Transverse colon (tissue), 4 donors: ENCODE measurements at regions not wholly inside any gene's neighbourhood (a gene's known extent, or its start where the extent isn't known, plus 50 kb on each side); places are given as distances from the start of the nearest gene placed in this dataset.

Experiments used
- DNase-seq: peaks from one replicate; pipeline ENCODE4 v3.0.0-alpha.2; 2019
- H3K27ac ChIP-seq, 4 donors: fragments of 200-600 bp; sonication (generic); 2 replicates each; pipeline ENCODE4 v1.5.1; 2016 to 2018; ENCODE audit warnings: inconsistent platforms in 4 of 4
- H3K27me3 ChIP-seq: fragments of 200-600 bp; sonication (generic); 2 replicates; pipeline ENCODE4 v1.5.1; 2017; ENCODE audit warnings: inconsistent platforms
- H3K36me3 ChIP-seq, 4 donors: fragments of 200-600 bp; sonication (generic); 2 replicates each; pipeline ENCODE4 v1.5.1; 2017 to 2019; ENCODE audit warnings: inconsistent platforms in 4 of 4
- H3K4me1 ChIP-seq, 4 donors: fragments of 200-600 bp; sonication (generic); 2 replicates each; pipeline ENCODE4 v1.5.1; 2017 to 2020; ENCODE audit warnings: inconsistent platforms in 4 of 4
- H3K4me3 ChIP-seq, 4 donors: fragments of 200-600 bp; sonication (generic); 1 replicate in 1 of 4; 2 replicates in 3 of 4; pipeline versions ENCODE4 v1.5.1 to v1.6.1; 2017 to 2019; ENCODE audit warnings: inconsistent platforms in 4 of 4
- H3K9me3 ChIP-seq, 2 donors: fragments of 200-600 bp; sonication (generic); 2 replicates each; pipeline ENCODE4 v1.5.1; 2017 to 2019; ENCODE audit warnings: inconsistent platforms in 2 of 2
- EP300 ChIP-seq: sonication (generic); formaldehyde crosslinking; IDR thresholded peaks from one replicate; pipeline ENCODE4 v1.6.1; 2017; ENCODE audit warnings: antibody characterized with exemption, low read depth
- POLR2A ChIP-seq: fragments of 450-650 bp; IDR thresholded peaks from one replicate; pipeline ENCODE4 v1.6.1; 2016; ENCODE audit warnings: antibody characterized with exemption, mild to moderate bottlenecking, moderate library complexity
- POLR2AphosphoS5 ChIP-seq, 3 donors: sonication (generic); formaldehyde crosslinking; IDR thresholded peaks; one replicate each; pipeline ENCODE4 v1.6.1; 2016; ENCODE audit warnings: antibody characterized with exemption in 3 of 3
- WGBS, 2 donors: methylation state at CpG; one replicate each; pipeline ENCODE4 v1.1.5; 2018; ENCODE audit warnings: low coverage in 1 of 2; 5-methylcytosine and 5-hydroxymethylcytosine counted together
- in situ Hi-C, 4 donors: fragments of 200-750 bp; cut with MboI; loops; one replicate each; pipeline versions ENCODE4 v1.15.0 to v1.15.1; 2017; ENCODE audit warnings: low sequenced_read_pairs in 3 of 4, low pct_ligation_motif_present in 1 of 4, low pct_unique_long_range_greater_than_20kb in 1 of 4
- intact Hi-C: fragments of 100-400 bp; cut with DNase I; formaldehyde crosslinking; loops from one replicate; pipeline ENCODE4 v1.15.1; 2023; ENCODE audit warnings: low total_unique reads
- TF ChIP-seq, protein P1 (sequence below), 5 experiments: fragments of 200-600 bp in 3 of 5; fragments of 450-650 bp in 2 of 5; sonication (generic) in 3 of 5; IDR thresholded peaks; 1 replicate in 2 of 5; 2 replicates in 3 of 5; pipeline ENCODE4 v1.5.1; 2016 to 2017; ENCODE audit warnings: antibody characterized with exemption in 5 of 5, inconsistent platforms in 3 of 5, mild to moderate bottlenecking in 2 of 5, moderate library complexity in 1 of 5

GRCh38 chr6:19362396-19362795 is 474.8 kb upstream of the ID4 start:
- 85 to 86% methylated on average over 2 to 8 of the region's 8 CpGs for WGBS, 2 donors
- H3K4me1 ChIP-seq, result no peaks in the 10 kb centered on the region
- no peaks in the 10 kb centered on the region for H3K9me3 ChIP-seq
- no peak overlapping the region for H3K27ac ChIP-seq
- no peak for TF ChIP-seq POLR2AphosphoS5 (IDR thresholded peaks at IDR 0.05)
- TF ChIP-seq, protein P1, sequence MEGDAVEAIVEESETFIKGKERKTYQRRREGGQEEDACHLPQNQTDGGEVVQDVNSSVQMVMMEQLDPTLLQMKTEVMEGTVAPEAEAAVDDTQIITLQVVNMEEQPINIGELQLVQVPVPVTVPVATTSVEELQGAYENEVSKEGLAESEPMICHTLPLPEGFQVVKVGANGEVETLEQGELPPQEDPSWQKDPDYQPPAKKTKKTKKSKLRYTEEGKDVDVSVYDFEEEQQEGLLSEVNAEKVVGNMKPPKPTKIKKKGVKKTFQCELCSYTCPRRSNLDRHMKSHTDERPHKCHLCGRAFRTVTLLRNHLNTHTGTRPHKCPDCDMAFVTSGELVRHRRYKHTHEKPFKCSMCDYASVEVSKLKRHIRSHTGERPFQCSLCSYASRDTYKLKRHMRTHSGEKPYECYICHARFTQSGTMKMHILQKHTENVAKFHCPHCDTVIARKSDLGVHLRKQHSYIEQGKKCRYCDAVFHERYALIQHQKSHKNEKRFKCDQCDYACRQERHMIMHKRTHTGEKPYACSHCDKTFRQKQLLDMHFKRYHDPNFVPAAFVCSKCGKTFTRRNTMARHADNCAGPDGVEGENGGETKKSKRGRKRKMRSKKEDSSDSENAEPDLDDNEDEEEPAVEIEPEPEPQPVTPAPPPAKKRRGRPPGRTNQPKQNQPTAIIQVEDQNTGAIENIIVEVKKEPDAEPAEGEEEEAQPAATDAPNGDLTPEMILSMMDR (IDR thresholded peaks at IDR 0.05), result no peak
- no peak for TF ChIP-seq EP300
- TF ChIP-seq POLR2A, result no peak
- H3K36me3 ChIP-seq, result no peaks in the 10 kb centered on the region
- intact Hi-C loops, result no loop called here
- no peak for DNase-seq
- H3K4me3 ChIP-seq, result no peak overlapping the region
- in situ Hi-C loops, result no loop called here
- no peaks in the 10 kb centered on the region for H3K27me3 ChIP-seq

GRCh38 chr6:19368511-19368910 is 468.7 kb upstream of the ID4 start:
- TF ChIP-seq EP300, result no peak
- no peak for TF ChIP-seq POLR2AphosphoS5 (IDR thresholded peaks at IDR 0.05)
- TF ChIP-seq, protein P1 (IDR thresholded peaks at IDR 0.05), result no peak
- no peak for TF ChIP-seq POLR2A
- Histone ChIP-seq H3K4me3 (no peak overlapping the region), H3K27me3 (no peaks in the 10 kb centered on the region), H3K9me3 (no peaks in the 10 kb centered on the region), H3K4me1 (no peaks in the 10 kb centered on the region), H3K27ac (no peak overlapping the region), H3K36me3 (no peaks in the 10 kb centered on the region)
- WGBS, 2 donors, result 91% methylated on average over 1 of the region's 1 CpG; no CpG with 5 or more reads in 1 of the 2 donors
- intact Hi-C loops (no loop called here), in situ Hi-C loops (no loop called here)
- DNase-seq, result no peak

GRCh38 chr6:19369785-19370184 is 467.4 kb upstream of the ID4 start:
- no peak for TF ChIP-seq EP300
- TF ChIP-seq, protein P1 (IDR thresholded peaks at IDR 0.05), result no peak
- no peak for TF ChIP-seq POLR2A
- TF ChIP-seq POLR2AphosphoS5 (IDR thresholded peaks at IDR 0.05), result no peak
- Histone ChIP-seq H3K27me3 (no peaks in the 10 kb centered on the region), H3K4me1 (no peaks in the 10 kb centered on the region), H3K4me3 (no peak overlapping the region), H3K27ac (no peak overlapping the region), H3K9me3 (no peaks in the 10 kb centered on the region), H3K36me3 (no peaks in the 10 kb centered on the region)
- intact Hi-C loops, result no loop called here
- in situ Hi-C loops, result no loop called here
- DNase-seq, result no peak

- 44 to 46% methylated on average over 3 of the region's 3 CpGs for whole genome bisulfite sequencing, 2 donors
- in situ Hi-C loops, result no loop called here
- no peaks in the 10 kb centered on the region for H3K27me3 ChIP-seq
Observed at GRCh38 chr6:19370831-19371230, 466.3 kb upstream of the ID4 start.

More at GRCh38 chr6:19370831-19371230, 466.3 kb upstream of the ID4 start:
- no peaks in the 10 kb centered on the region for H3K36me3 ChIP-seq
- TF ChIP-seq POLR2AphosphoS5 (IDR thresholded peaks at IDR 0.05) (no peak), POLR2A (no peak), EP300 (no peak)
- TF ChIP-seq, protein P1 (IDR thresholded peaks at IDR 0.05), result no peak
- DNase-seq, result no peak
- H3K4me3 ChIP-seq, result no peak overlapping the region
- no peak overlapping the region for H3K27ac ChIP-seq
- intact Hi-C loops, result no loop called here
- no peaks in the 10 kb centered on the region for H3K9me3 ChIP-seq
- H3K4me1 ChIP-seq, result no peaks in the 10 kb centered on the region
